ENCODE measurements at regions not wholly inside any gene's neighbourhood (a gene's known extent, or its start where the extent isn't known, plus 50 kb on each side); places are given as distances from the start of the nearest gene placed in this dataset.

DNA sequence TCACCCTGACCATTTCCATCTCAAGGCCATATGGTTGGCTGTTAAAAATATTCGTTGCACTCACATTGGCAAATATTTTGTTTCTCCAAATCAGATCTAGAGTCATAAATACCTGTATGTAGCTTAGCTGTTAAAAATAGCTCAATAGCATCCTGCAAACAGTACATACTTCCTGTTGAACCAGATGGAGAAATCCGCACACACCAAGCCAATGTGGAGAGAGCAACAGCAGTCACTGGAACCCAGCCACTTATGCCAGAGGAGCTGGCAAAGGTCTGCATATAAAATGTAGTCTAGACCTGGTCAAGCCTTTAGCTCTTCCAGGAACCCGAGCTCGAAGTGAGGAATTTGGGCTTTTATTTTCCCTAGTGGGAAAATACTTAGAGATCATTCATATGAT lies 146.4 kb upstream of the KCNJ16 start:
- Histone ChIP-seq H3K4me3 (no peak overlapping the region), H3K4me1 (no peaks in the 10 kb centered on the region), H3K9me3 (no peaks in the 10 kb centered on the region), H3K27ac (no peak overlapping the region), H3K36me3 (no peaks in the 10 kb centered on the region), H3K27me3 (no peaks in the 10 kb centered on the region)
- WGBS, 2 donors: 32 to 35% methylated on average over 4 of the region's 4 CpGs
- intact Hi-C loops (cut with DNase I): no loop called here
- FAIRE-seq (no peak), DNase-seq (peak in 1 of 6 donors; percentile 17), ATAC-seq (peak in 2 of 4 donors; percentile 30 to 62)
- TF ChIP-seq, protein P1, sequence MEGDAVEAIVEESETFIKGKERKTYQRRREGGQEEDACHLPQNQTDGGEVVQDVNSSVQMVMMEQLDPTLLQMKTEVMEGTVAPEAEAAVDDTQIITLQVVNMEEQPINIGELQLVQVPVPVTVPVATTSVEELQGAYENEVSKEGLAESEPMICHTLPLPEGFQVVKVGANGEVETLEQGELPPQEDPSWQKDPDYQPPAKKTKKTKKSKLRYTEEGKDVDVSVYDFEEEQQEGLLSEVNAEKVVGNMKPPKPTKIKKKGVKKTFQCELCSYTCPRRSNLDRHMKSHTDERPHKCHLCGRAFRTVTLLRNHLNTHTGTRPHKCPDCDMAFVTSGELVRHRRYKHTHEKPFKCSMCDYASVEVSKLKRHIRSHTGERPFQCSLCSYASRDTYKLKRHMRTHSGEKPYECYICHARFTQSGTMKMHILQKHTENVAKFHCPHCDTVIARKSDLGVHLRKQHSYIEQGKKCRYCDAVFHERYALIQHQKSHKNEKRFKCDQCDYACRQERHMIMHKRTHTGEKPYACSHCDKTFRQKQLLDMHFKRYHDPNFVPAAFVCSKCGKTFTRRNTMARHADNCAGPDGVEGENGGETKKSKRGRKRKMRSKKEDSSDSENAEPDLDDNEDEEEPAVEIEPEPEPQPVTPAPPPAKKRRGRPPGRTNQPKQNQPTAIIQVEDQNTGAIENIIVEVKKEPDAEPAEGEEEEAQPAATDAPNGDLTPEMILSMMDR (IDR thresholded peaks at IDR 0.05): no peak

DNA sequence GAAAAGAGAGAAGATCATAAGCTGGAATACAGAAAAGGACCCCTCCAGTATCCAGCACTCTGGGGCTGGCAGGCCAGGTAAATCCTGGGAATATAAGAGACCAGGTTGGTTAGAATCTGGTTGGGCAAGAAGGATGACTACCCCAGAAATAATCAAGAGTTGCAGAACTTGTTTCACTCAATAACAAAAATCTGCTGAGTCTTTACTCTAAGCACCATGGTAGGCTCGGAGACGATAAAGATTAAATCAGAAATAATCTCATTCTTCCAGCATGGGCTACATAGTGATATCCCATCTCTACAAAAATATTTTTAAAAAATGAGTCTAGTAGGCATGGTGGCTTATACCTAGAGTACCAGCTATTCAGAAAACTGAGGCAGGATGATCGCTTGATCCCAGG lies 138.0 kb upstream of the KCNJ16 start:
- Histone ChIP-seq H3K36me3 (no peaks in the 10 kb centered on the region), H3K4me3 (no peak overlapping the region), H3K27me3 (no peaks in the 10 kb centered on the region), H3K4me1 (no peaks in the 10 kb centered on the region), H3K9me3 (no peaks in the 10 kb centered on the region), H3K27ac (no peak overlapping the region)
- no peak for ATAC-seq
- TF ChIP-seq, protein P1 (IDR thresholded peaks at IDR 0.05): no peak
- WGBS, 2 donors: 94 to 95% methylated on average over 3 of the region's 3 CpGs
- no peak for FAIRE-seq
- DNase-seq: no peak
- intact Hi-C loops (cut with DNase I): no loop called here

DNA sequence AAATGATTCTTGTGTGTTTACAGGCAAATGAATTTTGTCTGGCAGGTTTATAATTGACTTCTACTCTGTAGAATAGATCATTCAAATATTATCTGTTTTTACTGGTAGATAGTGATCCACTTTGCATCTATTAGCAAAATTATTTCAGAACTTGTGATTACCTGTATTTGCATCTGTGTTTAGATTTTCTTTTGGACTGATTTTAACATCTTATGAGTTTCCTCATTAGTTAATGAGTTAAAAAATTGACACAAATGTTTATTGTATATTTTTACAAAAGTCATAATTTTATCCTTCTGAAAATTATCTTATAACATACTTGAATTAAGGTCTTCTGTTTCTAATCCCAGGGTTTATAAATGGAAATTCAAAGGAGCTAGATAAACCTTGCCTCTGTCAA lies 132.0 kb upstream of the KCNJ16 start:
- Histone ChIP-seq H3K36me3 (no peaks in the 10 kb centered on the region), H3K9me3 (no peaks in the 10 kb centered on the region), H3K27ac (no peak overlapping the region), H3K4me3 (no peak overlapping the region), H3K27me3 (no peaks in the 10 kb centered on the region), H3K4me1 (no peaks in the 10 kb centered on the region)
- DNase-seq: no peak
- intact Hi-C loops (cut with DNase I): no loop called here
- TF ChIP-seq, protein P1 (IDR thresholded peaks at IDR 0.05): no peak
- no peak for FAIRE-seq
- ATAC-seq: no peak

DNA sequence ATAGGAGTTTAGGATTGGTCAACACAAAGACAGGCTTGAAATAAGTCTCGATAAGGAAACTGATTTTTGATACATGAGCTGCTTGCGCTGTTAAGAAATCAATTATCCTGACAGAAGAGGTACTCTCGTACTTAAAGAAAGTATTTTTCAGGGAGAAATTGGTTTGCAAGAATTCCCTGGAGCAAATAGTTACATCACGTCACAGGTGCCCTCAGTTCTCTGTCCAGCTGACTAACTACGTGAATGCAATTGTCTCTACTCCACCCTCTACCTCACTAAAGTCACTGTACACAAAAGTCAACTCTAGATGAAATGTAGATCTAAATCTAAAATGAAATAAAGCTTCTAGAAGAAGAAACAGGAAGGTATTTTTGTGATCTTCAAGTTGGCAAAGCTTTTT lies 130.6 kb upstream of the KCNJ16 start:
- Histone ChIP-seq H3K4me1 (no peaks in the 10 kb centered on the region), H3K9me3 (no peaks in the 10 kb centered on the region), H3K27ac (no peak overlapping the region), H3K36me3 (no peaks in the 10 kb centered on the region), H3K4me3 (no peak overlapping the region), H3K27me3 (no peaks in the 10 kb centered on the region)
- no peak for ATAC-seq
- WGBS, 2 donors: 92 to 94% methylated on average over 5 of the region's 5 CpGs
- no peak for FAIRE-seq
- intact Hi-C loops (cut with DNase I): no loop called here
- DNase-seq: no peak
- TF ChIP-seq, protein P1 (IDR thresholded peaks at IDR 0.05): no peak

DNA sequence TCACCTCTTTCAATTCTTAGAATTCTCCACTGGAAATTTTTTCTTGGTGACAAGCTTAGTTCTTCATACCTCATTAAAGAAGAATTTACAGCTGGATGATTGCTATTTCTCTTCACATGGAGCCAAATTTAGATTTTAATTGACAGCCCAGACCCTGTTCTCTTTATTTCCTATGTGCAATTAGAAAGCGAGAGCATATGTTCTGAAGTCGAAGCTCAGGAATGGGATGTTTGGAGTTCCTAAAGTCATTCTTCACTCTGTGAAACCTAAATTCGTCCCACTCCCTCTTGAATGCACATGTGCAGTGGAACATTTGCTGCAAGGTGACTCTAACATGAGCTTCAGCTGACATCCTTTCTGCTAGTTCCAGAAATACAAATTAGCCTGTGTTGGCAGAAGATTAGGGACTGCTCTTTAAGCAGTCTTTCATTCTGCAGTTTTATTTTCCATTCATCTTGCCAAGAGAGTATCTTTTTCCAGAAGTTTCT lies 129.3 kb upstream of the KCNJ16 start:
- peaks cover 0 to 3% (median 0%) of the 10 kb centered on the region in 3 donors for H3K4me1 ChIP-seq
- no peak overlapping the region for H3K27ac ChIP-seq
- 70 to 87% methylated on average over 3 of the region's 3 CpGs for WGBS, 2 donors
- TF ChIP-seq, protein P1 (IDR thresholded peaks at IDR 0.05): no peak
- H3K27me3 ChIP-seq: no peaks in the 10 kb centered on the region
- no peak for ATAC-seq
- intact Hi-C loops (cut with DNase I): no loop called here
- H3K9me3 ChIP-seq: no peaks in the 10 kb centered on the region
- no peak for FAIRE-seq
- no peak for DNase-seq
- H3K4me3 ChIP-seq: no peak overlapping the region
- no peaks in the 10 kb centered on the region for H3K36me3 ChIP-seq
